ENCODE measurements at regions not wholly inside any gene's neighbourhood (a gene's known extent, or its start where the extent isn't known, plus 50 kb on each side); places are given as distances from the start of the nearest gene placed in this dataset.

GRCh38 chr2:172350839-172351479, 76.4 kb upstream of the ITGA6 start:
- TF ChIP-seq CTCF (IDR thresholded peaks at IDR 0.05; ENCODE audit: borderline replicate concordance, extremely low read depth, low read length, poor library complexity, severe bottlenecking) (no peak), EZH2 (IDR thresholded peaks at IDR 0.05; ENCODE audit: borderline replicate concordance, low read depth, low read length, severe bottlenecking) (no peak)
